ENCODE measurements at regions not wholly inside any gene's neighbourhood (a gene's known extent, or its start where the extent isn't known, plus 50 kb on each side); places are given as distances from the start of the nearest gene placed in this dataset.

DNA sequence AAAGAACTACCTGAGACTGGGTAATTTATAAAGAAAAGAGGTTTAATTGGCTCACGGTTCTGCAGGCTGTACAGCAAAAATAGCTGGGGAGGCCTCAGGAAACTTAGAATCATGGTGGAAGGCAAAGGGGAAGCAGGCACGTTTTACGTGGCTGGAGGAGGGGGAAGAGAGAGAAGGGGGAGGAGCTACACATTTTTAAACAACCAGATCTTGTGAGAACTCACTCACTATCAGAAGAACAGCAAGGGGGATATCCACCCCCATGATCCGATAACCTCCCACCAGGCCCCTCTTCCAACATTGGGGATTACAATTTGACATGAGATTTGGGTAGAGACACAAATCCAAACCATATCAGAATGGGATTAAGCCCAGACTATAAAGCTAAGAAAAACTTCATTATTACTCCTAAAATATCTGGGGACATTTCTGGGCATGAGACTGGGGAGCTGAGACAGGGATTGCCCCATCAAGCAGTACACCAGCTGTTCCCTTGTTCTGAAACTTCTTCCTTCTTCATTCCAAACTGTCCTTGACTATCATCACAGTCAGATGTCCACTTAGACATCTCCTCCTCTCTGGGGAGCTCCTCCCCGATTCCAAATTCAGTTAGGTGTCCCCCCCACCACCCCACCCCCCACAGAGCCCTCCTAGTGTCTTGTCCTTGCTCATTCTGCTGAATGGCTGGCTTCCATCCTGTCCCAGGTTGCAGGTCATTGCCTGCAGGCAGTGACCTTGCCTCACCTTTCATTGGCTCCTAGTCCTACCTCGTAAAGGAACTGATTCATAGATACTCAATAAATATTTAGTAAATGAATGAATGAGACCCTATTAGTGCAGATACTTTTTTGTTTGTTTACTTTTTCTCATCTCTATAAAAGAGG lies 132.6 kb downstream of the EVX1 start:
- H3K36me3 Mint-ChIP-seq (ENCODE audit: low read depth), result no peaks in the 10 kb centered on the region
- ChIA-PET CTCF (no interaction called here), POLR2A (no interaction called here)
- no peaks in the 10 kb centered on the region for H3K27me3 Mint-ChIP-seq
- no peak overlapping the region for H3K4me3 Mint-ChIP-seq
- no peaks in the 10 kb centered on the region for H3K4me1 Mint-ChIP-seq
- H3K9me3 Mint-ChIP-seq, result no peaks in the 10 kb centered on the region
- no peak overlapping the region for H3K27ac Mint-ChIP-seq
- no peak for DNase-seq

DNA sequence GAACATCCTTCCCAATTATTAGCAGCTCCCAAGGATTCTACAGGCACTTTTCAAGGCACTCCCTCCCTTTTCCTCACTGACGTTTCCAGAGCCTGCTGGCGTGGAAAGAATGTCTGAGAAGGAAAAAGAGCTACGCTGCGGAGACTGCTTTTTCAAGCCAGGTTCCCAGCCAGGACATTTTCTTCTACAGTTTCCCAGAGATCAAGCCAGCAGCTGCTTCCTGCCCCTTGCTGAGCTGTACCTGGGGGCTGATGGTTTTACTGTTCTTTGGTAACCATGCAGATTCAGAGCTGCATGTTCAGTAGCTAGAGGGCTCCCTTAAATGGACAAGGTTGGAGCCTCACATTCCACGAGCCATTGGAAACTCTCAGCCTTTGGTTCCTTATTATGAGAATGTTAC lies 133.4 kb downstream of the EVX1 start:
- no peaks in the 10 kb centered on the region for H3K9me3 Mint-ChIP-seq
- ChIA-PET CTCF (no interaction called here), POLR2A (no interaction called here)
- no peaks in the 10 kb centered on the region for H3K36me3 Mint-ChIP-seq (ENCODE audit: low read depth)
- no peak overlapping the region for H3K27ac Mint-ChIP-seq
- no peaks in the 10 kb centered on the region for H3K4me1 Mint-ChIP-seq
- H3K4me3 Mint-ChIP-seq, result no peak overlapping the region
- H3K27me3 Mint-ChIP-seq, result no peaks in the 10 kb centered on the region
- no peak for DNase-seq

DNA sequence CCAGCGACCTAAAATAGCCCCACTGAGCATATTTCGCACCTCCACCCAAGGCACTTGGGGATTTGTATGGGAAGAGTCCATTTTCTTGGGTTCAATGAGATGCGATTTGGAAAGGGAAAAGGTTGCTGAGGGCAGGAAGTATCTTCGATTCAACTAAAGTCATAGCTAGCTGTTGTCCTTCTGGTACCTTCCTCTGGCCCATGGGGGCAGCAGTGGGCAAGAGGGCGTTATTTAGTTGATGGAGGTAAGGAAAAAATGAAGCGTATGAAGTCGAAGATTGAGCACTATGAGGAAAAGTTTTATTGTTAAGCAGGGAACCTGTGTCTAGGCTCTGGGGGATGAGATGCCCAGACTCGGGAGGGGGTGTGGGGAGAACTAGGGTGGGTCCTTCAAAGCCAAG lies 135.4 kb downstream of the EVX1 start:
- H3K4me3 Mint-ChIP-seq, result no peak overlapping the region
- no peaks in the 10 kb centered on the region for H3K9me3 Mint-ChIP-seq
- no peaks in the 10 kb centered on the region for H3K27me3 Mint-ChIP-seq
- ChIA-PET POLR2A (no interaction called here), CTCF (no interaction called here)
- H3K36me3 Mint-ChIP-seq (ENCODE audit: low read depth), result no peaks in the 10 kb centered on the region
- no peaks in the 10 kb centered on the region for H3K4me1 Mint-ChIP-seq
- DNase-seq, result no peak
- H3K27ac Mint-ChIP-seq, result no peak overlapping the region

DNA sequence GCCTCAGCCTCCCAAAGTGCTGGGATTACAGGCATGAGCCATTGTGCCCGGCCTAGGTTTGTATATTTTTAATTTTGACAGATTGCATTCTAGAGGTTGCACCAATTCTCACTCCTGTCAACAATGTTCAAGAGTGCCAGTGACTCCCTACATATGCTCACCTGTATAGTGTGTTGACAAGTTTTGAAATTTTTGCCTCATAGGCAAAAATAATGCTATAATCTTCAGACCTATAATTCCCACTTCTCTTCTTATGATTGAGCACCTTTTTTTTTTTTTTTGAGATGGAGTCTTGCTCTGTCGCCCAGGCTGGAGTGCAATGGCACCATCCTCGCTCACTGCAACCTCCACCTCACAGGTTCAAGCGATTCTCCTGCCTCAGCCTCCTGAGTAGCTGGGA lies 139.7 kb downstream of the EVX1 start:
- Mint-ChIP-seq H3K36me3 (ENCODE audit: low read depth) (no peaks in the 10 kb centered on the region), H3K4me3 (no peak overlapping the region), H3K27me3 (peaks cover 8% of the 10 kb centered on the region), H3K9me3 (no peaks in the 10 kb centered on the region), H3K4me1 (no peaks in the 10 kb centered on the region), H3K27ac (no peak overlapping the region)
- ChIA-PET POLR2A (no interaction called here), CTCF (no interaction called here)
- DNase-seq, result no peak

DNA sequence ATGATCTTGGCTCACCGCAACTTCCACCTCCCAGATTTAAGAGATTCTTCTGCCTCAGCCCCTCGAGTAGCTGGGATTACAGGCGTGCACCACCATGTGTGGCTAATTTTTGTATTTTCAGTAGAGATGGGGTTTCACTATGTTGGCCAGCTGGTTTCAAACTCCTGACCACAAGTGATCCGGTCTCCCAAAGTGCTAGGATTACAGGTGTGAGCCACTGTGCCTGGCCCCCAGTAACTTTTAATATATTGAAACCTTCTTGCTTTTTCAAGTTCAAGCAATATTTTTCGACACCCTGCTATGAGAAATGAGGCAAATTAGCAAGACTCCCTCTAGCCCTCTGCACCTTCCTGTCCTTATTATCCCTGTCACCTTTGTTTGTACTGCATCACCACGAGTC lies 144.0 kb downstream of the EVX1 start:
- Mint-ChIP-seq H3K9me3 (no peaks in the 10 kb centered on the region), H3K27me3 (peaks cover 18% of the 10 kb centered on the region), H3K4me3 (no peak overlapping the region), H3K27ac (no peak overlapping the region), H3K36me3 (ENCODE audit: low read depth) (no peaks in the 10 kb centered on the region), H3K4me1 (no peaks in the 10 kb centered on the region)
- ChIA-PET POLR2A (interaction anchor here (0.6 kb wide), 1 partner anchor 49 kb away, joined by 3 read pairs; no protein-coding TSS in a partner anchor), CTCF (interaction anchor here (0.7 kb wide), 1 partner anchor 165 kb away, joined by 3 read pairs; no protein-coding TSS in a partner anchor)
- no peak for DNase-seq

DNA sequence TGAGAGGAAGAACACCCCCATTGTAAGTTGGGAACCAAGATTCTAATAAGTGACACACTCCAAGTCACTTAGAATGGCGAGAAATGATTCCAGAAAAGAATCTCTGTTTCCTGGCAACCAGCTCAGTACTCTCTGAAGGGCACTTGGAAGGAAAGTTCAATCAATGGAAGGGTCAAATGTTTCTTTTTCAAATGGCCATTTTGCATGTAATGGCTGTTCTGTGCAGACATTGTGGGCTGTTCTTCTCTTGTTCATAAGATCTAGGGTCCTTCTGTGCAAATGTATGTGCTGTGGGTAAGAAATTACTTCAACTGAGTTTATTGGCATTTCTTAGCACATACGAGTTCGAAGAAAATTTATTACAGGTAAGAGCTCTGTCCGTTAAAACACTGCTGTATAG lies 145.3 kb downstream of the EVX1 start:
- ChIA-PET POLR2A (no interaction called here), CTCF (no interaction called here)
- Mint-ChIP-seq H3K27ac (no peak overlapping the region), H3K4me1 (no peaks in the 10 kb centered on the region), H3K4me3 (no peak overlapping the region), H3K9me3 (no peaks in the 10 kb centered on the region), H3K36me3 (ENCODE audit: low read depth) (no peaks in the 10 kb centered on the region), H3K27me3 (peaks cover 20% of the 10 kb centered on the region)
- DNase-seq, result no peak

DNA sequence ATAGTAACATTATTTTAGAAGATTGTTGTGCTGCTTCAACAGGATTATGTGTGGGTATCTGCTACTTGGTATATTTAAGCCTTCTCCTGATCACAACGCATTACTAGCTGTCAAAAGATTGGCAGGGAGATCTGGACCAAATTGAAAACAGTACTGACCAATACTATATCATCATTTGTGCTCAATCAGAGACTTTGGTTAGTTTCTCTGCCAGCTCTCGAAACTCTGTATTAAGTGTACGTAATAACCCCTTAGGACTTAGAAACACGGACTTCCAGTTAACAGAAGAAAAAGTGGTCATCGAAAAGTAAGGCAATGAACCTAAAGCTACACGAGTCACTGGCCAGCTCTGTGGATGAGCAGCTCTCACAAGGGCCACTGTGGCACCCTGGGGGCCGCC lies 146.0 kb downstream of the EVX1 start:
- Mint-ChIP-seq H3K36me3 (ENCODE audit: low read depth) (no peaks in the 10 kb centered on the region), H3K4me1 (no peaks in the 10 kb centered on the region), H3K4me3 (no peak overlapping the region), H3K27me3 (peaks cover 24% of the 10 kb centered on the region), H3K9me3 (no peaks in the 10 kb centered on the region), H3K27ac (no peak overlapping the region)
- DNase-seq, result no peak
- ChIA-PET POLR2A (no interaction called here), CTCF (no interaction called here)

DNA sequence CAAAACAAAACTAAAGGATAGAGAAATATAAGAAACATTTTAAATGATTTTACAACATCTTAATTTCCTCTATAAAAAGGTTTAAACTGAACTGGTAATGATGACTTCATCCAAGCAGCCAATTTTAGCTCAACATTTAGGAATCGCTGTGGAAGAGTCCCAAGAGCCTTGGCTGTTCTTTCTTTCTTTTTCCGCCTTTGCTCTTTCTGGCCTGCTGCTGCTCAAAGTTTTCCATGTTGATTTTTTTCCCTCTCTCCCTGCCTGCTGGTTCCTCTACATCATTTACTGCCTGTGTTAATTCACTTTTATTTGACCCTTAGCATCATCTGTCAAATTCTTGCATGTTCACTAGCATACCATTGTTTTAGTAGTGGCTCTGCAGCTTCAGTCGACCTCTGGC lies 146.9 kb downstream of the EVX1 start:
- Mint-ChIP-seq H3K4me1 (no peaks in the 10 kb centered on the region), H3K9me3 (no peaks in the 10 kb centered on the region), H3K27me3 (peaks cover 29% of the 10 kb centered on the region), H3K36me3 (ENCODE audit: low read depth) (no peaks in the 10 kb centered on the region), H3K4me3 (no peak overlapping the region), H3K27ac (no peak overlapping the region)
- no peak for DNase-seq
- ChIA-PET CTCF (no interaction called here), POLR2A (no interaction called here)

DNA sequence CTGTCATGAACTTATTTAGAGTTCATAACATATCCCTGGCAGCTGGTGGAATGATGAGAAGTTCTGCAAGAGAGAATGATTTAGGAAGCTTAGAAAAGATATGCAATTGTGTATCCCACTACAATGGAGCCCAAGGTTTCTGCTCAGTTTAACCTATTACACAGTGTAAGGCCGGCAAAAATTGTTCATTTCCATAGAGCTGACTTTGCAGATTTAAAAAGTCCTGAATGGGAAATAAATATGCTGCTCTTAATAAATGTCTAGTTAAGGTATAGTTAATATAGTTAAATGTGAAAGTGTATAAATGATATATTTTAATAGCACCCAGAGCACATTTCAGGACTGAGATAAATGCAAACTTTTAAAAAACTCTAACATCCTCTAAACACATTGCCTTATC lies 149.9 kb downstream of the EVX1 start:
- CTCF ChIA-PET, result no interaction called here
- Mint-ChIP-seq H3K27ac (no peak overlapping the region), H3K27me3 (peaks cover 24% of the 10 kb centered on the region), H3K36me3 (ENCODE audit: low read depth) (no peaks in the 10 kb centered on the region), H3K4me3 (no peak overlapping the region), H3K9me3 (no peaks in the 10 kb centered on the region), H3K4me1 (no peaks in the 10 kb centered on the region)
- no peak for DNase-seq
- POLR2A ChIA-PET, result no interaction called here

DNA sequence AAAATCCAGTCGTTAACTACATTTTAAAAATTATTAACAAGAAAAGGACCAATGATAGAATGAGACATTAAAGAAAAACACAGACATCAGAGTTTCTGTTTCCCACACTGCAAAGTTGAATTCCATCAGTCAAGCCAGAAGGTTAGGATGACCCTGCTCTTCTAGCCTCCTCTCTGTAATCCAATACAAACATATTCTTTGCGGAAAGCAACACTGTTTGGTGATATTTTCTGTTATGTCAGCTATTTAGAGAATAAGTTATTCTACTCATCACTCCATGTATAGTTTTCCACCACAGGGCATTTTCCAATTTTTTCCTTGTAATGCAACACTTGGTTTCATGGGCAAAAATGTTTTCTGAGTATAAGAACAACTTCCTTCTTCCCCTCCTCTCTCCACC lies 152.3 kb downstream of the EVX1 start:
- no peak overlapping the region for H3K4me3 Mint-ChIP-seq
- H3K36me3 Mint-ChIP-seq (ENCODE audit: low read depth), result no peaks in the 10 kb centered on the region
- no peaks in the 10 kb centered on the region for H3K9me3 Mint-ChIP-seq
- ChIA-PET POLR2A (no interaction called here), CTCF (no interaction called here)
- peaks cover 14% of the 10 kb centered on the region for H3K27me3 Mint-ChIP-seq
- H3K4me1 Mint-ChIP-seq, result no peaks in the 10 kb centered on the region
- no peak overlapping the region for H3K27ac Mint-ChIP-seq
- no peak for DNase-seq

DNA sequence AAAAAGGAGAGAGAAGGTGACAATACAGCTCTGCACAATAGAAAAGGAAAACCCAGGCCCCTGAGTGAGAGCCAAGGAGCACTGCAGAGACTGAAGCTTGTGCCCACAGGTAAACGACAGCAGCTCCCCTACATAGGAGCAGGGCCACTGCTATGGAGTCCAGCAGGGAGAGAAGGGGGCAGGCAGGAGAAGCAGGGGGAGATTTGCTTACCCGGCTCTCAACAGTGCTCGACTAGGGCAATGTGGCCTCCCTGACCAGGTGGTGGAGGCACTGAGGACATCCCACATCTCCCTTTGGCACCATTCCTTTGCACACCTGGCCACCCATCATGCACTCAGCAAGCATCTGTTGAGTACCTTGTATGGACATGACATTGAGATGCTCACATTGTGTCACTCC lies 153.0 kb downstream of the EVX1 start:
- H3K9me3 Mint-ChIP-seq, result no peaks in the 10 kb centered on the region
- no peak for DNase-seq
- peaks cover 14% of the 10 kb centered on the region for H3K27me3 Mint-ChIP-seq
- H3K27ac Mint-ChIP-seq, result no peak overlapping the region
- H3K36me3 Mint-ChIP-seq (ENCODE audit: low read depth), result no peaks in the 10 kb centered on the region
- H3K4me1 Mint-ChIP-seq, result no peaks in the 10 kb centered on the region
- POLR2A ChIA-PET, result no interaction called here
- CTCF ChIA-PET, result no interaction called here
- no peak overlapping the region for H3K4me3 Mint-ChIP-seq

DNA sequence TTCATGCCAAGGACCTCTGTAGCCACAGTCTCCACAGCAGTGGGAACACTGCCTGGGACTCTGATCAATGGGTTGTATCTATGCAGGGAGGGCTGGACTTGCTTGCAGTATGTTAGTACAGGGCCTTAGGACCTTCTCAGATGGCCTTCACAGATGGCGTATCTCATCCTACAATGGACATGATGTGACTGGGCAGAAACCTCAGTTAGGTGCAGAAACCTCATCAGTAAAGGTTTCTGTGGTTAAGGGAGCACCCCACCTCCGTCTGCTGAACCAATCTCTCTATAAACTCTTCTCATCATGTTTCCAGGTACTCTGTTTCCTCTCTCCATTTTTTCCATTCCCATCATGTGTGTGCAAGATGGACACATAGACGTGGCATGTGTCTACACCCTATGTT lies 154.9 kb downstream of the EVX1 start:
- H3K27me3 Mint-ChIP-seq, result peaks cover 14% of the 10 kb centered on the region
- H3K27ac Mint-ChIP-seq, result no peak overlapping the region
- H3K9me3 Mint-ChIP-seq, result peaks cover 5% of the 10 kb centered on the region
- no peak overlapping the region for H3K4me3 Mint-ChIP-seq
- no peaks in the 10 kb centered on the region for H3K36me3 Mint-ChIP-seq (ENCODE audit: low read depth)
- POLR2A ChIA-PET, result no interaction called here
- CTCF ChIA-PET, result no interaction called here
- H3K4me1 Mint-ChIP-seq, result no peaks in the 10 kb centered on the region
- no peak for DNase-seq

DNA sequence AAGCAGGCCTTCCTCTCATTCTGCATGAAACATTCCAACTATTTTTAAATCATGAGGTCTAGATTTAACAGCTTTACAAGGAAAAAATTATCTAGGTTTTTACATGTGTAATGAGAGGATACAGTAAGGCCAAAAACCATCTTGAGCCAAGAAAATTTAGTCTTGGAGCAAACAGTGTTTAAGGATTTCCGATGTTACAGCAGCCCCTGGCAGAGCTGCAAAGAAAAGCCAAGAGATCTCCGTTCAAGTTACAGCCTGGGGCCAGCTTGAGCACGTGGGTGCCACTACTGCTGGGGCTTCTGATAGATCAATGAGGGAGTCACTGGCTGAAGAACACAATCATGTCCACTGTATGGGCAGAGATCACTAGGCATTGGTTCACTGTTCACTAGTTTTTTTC lies 156.2 kb downstream of the EVX1 start:
- H3K27ac Mint-ChIP-seq, result no peak overlapping the region
- no peaks in the 10 kb centered on the region for H3K4me1 Mint-ChIP-seq
- ChIA-PET POLR2A (no interaction called here), CTCF (no interaction called here)
- no peak for DNase-seq
- peaks cover 5% of the 10 kb centered on the region for H3K9me3 Mint-ChIP-seq
- peaks cover 8% of the 10 kb centered on the region for H3K27me3 Mint-ChIP-seq
- no peaks in the 10 kb centered on the region for H3K36me3 Mint-ChIP-seq (ENCODE audit: low read depth)
- H3K4me3 Mint-ChIP-seq, result no peak overlapping the region

DNA sequence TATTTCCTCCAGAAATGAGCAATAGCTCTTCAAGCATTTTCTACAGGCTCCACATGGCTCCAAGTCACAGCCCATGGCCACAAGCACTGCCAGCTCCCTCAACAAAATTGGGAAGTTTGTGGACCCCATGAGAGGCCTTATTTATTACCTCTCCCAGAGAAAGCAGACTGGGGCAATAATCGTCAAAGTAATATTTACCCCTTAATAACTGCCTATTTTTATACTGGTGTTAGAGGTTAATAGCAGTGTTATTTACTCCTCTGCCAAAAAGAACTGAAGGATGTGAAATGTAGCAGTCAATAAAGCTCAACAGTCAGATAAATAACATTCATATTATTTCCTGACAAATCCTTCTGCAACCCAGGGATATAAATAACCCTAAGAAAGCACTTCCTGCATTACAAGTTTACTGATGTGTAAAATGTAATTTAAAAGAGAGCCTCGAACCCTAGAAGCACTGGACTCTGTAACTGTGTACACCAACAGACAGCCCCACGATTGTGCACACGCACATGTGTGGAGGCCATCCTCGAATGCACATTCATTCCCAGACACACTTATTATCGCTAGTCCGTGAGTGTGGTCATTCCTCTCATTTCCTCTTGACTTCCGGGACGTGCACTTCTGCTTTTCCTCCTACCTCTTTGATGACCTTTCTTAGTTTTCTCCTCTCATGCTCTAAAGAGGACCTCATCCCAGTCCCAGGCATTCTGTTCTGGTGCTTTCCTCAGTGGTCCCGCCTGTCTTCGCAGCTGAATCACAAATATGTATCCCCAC lies 157.4 kb downstream of the EVX1 start:
- Mint-ChIP-seq H3K27me3 (peaks cover 5% of the 10 kb centered on the region), H3K36me3 (ENCODE audit: low read depth) (no peaks in the 10 kb centered on the region), H3K4me3 (no peak overlapping the region), H3K9me3 (peaks cover 5% of the 10 kb centered on the region), H3K4me1 (no peaks in the 10 kb centered on the region), H3K27ac (no peak overlapping the region)
- DNase-seq, result no peak
- CTCF ChIA-PET, result no interaction called here
- POLR2A ChIA-PET, result no interaction called here
